ENCODE measurements at regions not wholly inside any gene's neighbourhood (a gene's known extent, or its start where the extent isn't known, plus 50 kb on each side); places are given as distances from the start of the nearest gene placed in this dataset.

DNA sequence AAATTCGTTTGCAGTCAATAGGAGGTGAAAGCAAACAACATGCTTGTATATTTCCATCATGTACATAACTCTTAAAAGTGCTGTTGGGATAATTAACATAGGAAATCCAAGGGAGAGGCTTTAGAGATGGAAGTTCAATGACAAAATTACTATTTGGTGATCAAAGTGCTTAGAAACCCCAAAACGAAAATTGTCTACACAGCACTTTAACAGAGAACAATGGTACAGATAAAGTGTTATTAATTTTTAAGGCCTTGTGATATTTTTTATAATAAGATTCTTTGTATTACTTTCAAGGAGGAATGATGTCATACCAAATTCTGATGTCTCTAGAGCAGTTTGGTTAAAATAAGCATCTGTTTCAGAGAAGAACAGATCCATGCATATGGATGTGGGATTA, 406.3 kb downstream of the EPHA7 start:
- TF ChIP-seq, protein P1, sequence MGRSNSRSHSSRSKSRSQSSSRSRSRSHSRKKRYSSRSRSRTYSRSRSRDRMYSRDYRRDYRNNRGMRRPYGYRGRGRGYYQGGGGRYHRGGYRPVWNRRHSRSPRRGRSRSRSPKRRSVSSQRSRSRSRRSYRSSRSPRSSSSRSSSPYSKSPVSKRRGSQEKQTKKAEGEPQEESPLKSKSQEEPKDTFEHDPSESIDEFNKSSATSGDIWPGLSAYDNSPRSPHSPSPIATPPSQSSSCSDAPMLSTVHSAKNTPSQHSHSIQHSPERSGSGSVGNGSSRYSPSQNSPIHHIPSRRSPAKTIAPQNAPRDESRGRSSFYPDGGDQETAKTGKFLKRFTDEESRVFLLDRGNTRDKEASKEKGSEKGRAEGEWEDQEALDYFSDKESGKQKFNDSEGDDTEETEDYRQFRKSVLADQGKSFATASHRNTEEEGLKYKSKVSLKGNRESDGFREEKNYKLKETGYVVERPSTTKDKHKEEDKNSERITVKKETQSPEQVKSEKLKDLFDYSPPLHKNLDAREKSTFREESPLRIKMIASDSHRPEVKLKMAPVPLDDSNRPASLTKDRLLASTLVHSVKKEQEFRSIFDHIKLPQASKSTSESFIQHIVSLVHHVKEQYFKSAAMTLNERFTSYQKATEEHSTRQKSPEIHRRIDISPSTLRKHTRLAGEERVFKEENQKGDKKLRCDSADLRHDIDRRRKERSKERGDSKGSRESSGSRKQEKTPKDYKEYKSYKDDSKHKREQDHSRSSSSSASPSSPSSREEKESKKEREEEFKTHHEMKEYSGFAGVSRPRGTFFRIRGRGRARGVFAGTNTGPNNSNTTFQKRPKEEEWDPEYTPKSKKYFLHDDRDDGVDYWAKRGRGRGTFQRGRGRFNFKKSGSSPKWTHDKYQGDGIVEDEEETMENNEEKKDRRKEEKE (IDR thresholded peaks at IDR 0.05): no peak
- TF ChIP-seq, protein P2, sequence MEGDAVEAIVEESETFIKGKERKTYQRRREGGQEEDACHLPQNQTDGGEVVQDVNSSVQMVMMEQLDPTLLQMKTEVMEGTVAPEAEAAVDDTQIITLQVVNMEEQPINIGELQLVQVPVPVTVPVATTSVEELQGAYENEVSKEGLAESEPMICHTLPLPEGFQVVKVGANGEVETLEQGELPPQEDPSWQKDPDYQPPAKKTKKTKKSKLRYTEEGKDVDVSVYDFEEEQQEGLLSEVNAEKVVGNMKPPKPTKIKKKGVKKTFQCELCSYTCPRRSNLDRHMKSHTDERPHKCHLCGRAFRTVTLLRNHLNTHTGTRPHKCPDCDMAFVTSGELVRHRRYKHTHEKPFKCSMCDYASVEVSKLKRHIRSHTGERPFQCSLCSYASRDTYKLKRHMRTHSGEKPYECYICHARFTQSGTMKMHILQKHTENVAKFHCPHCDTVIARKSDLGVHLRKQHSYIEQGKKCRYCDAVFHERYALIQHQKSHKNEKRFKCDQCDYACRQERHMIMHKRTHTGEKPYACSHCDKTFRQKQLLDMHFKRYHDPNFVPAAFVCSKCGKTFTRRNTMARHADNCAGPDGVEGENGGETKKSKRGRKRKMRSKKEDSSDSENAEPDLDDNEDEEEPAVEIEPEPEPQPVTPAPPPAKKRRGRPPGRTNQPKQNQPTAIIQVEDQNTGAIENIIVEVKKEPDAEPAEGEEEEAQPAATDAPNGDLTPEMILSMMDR (IDR thresholded peaks at IDR 0.05 in 2 of 3, conservative IDR thresholded peaks at IDR 0.05 in 1 of 3; ENCODE audit: control insufficient read depth in 2 of 3, extremely low read depth in 1 of 3, insufficient read depth in 1 of 3, low read depth in 3 of 3, low read length in 3 of 3): no peak
- TF ChIP-seq ASH2L (IDR thresholded peaks at IDR 0.05; ENCODE audit: borderline replicate concordance, low read depth): no peak
- TF ChIP-seq POLR2AphosphoS5 (IDR thresholded peaks at IDR 0.05; ENCODE audit: low read length): no peak
- TF ChIP-seq EGR1 (IDR thresholded peaks at IDR 0.05; ENCODE audit: borderline replicate concordance in 1 of 2, low read depth in 2 of 2, low read length in 2 of 2): no peak
- TF ChIP-seq EZH2 (IDR thresholded peaks at IDR 0.05; ENCODE audit: borderline replicate concordance, control insufficient read depth, low read depth, low read length): no peak

Measured in GM12878 (cell line).